A549 (cell line): ENCODE measurements at regions not wholly inside any gene's neighbourhood (a gene's known extent, or its start where the extent isn't known, plus 50 kb on each side); places are given as distances from the start of the nearest gene placed in this dataset.

Experiments
- ATAC-seq, 2 experiments: fragments of 200-7000 bp in 1 of 2; fragments of >200 bp in 1 of 2; cut with Nextera tagmentation in 1 of 2; cut with Tn5 transposase in 1 of 2; 3 replicates each; pipeline versions ENCODE4 v1.8.0 to v1.9.1; 2018 to 2020; ENCODE audit warnings: mild to moderate bottlenecking in 1 of 2, moderate library complexity in 1 of 2
- CTCF ChIA-PET: fragments of 300-600 bp; sonication (Branson Sonifier 250); formaldehyde crosslinking; extraction: SDS; loops from one replicate; lab custom pipeline; 2021; ENCODE audit warnings: antibody characterized with exemption, inconsistent platforms; lab: Yijun Ruan, JAX
- POLR2A ChIA-PET: fragments of 350-600 bp; formaldehyde crosslinking; extraction: SDS; loops from one replicate; lab custom pipeline; 2021; ENCODE audit warnings: antibody characterized with exemption, inconsistent platforms; lab: Yijun Ruan, JAX
- DNase-seq, 2 experiments: peaks; one replicate each; pipeline versions ENCODE4 v3.0.0 to v3.0.0-alpha.2; 2011 to 2016; ENCODE audit warnings: low read depth in 1 of 2, low spot score in 1 of 2
- FAIRE-seq: peaks from 2 replicates; lab custom pipeline; 2011; peaks lifted over from hg19 to GRCh38; lab: Jason Lieb, UNC
- H3K27ac ChIP-seq, 2 experiments: fragments of >200 bp; sonication (Bioruptor Twin); formaldehyde crosslinking; 3 replicates each; pipeline ENCODE4 v1.5.1; 2016 to 2017
- H3K4me1 ChIP-seq: fragments of >200 bp; sonication (Bioruptor Twin); formaldehyde crosslinking; 3 replicates; pipeline ENCODE4 v1.6.1; 2016
- H3K4me2 ChIP-seq: fragments of >200 bp; sonication (Bioruptor Twin); formaldehyde crosslinking; 3 replicates; pipeline ENCODE4 v1.6.1; 2016
- H3K4me3 ChIP-seq: fragments of >200 bp; sonication (Bioruptor Twin); formaldehyde crosslinking; 3 replicates; pipeline ENCODE4 v1.5.1; 2016
- H3K9me3 ChIP-seq: fragments of >200 bp; sonication (Bioruptor Twin); formaldehyde crosslinking; 3 replicates; pipeline ENCODE4 v1.6.1; 2016
- CBX2 ChIP-seq: fragments of 200-600 bp; sonication (generic); IDR thresholded peaks from 2 replicates; pipeline ENCODE4 v1.6.1; 2016; ENCODE audit warnings: low read depth, mild to moderate bottlenecking, borderline replicate concordance
- CEBPB ChIP-seq, 2 experiments: fragments of >200 bp in 1 of 2; sonication (Bioruptor Twin) in 1 of 2; formaldehyde crosslinking in 1 of 2; IDR thresholded peaks; 2 replicates each; pipeline ENCODE4 v1.6.1; 2012 to 2016
- CHD2 ChIP-seq: fragments of 150-350 bp; IDR thresholded peaks from 2 replicates; pipeline ENCODE4 v1.6.1; 2014; ENCODE audit warnings: low read length; ENCODE audit not compliant: partially characterized antibody
- EHF ChIP-seq: fragments of 250-450 bp; sonication (Bioruptor Pico); IDR thresholded peaks from 2 replicates; pipeline ENCODE4 v1.5.0; 2020; ENCODE audit warnings: mild to moderate bottlenecking
- FOSL2 ChIP-seq, 2 experiments: fragments of 450-650 bp in 1 of 2; fragments of >200 bp in 1 of 2; sonication (Bioruptor Twin) in 1 of 2; formaldehyde crosslinking; IDR thresholded peaks; 2 replicates each; pipeline versions ENCODE4 v1.5.0 to v1.6.1; 2016 to 2020; ENCODE audit warnings: mild to moderate bottlenecking in 1 of 2, moderate library complexity in 1 of 2
- GATA3 ChIP-seq: IDR thresholded peaks from 2 replicates; pipeline ENCODE4 v1.6.1; 2012; ENCODE audit warnings: borderline replicate concordance
- HEYL ChIP-seq: fragments of 250-450 bp; sonication (Bioruptor Pico); IDR thresholded peaks from 2 replicates; pipeline ENCODE4 v1.8.0; 2021; ENCODE audit warnings: mild to moderate bottlenecking, moderate library complexity
- HOXA7 ChIP-seq: fragments of 250-450 bp; sonication (Bioruptor Pico); IDR thresholded peaks from 2 replicates; pipeline ENCODE4 v1.5.0; 2020; ENCODE audit warnings: mild to moderate bottlenecking, moderate library complexity
- HOXB13 ChIP-seq: fragments of 250-450 bp; sonication (Bioruptor Pico); IDR thresholded peaks from 2 replicates; pipeline ENCODE4 v1.5.0; 2020; ENCODE audit warnings: low read depth, mild to moderate bottlenecking, moderate library complexity
- HOXB5 ChIP-seq: fragments of 250-450 bp; sonication (Bioruptor Pico); IDR thresholded peaks from 2 replicates; pipeline ENCODE4 v1.5.0; 2020; ENCODE audit warnings: mild to moderate bottlenecking, moderate library complexity
- JUN ChIP-seq, 2 experiments: fragments of >200 bp; sonication (Bioruptor Twin); formaldehyde crosslinking; IDR thresholded peaks; 2 replicates in 1 of 2; 3 replicates in 1 of 2; pipeline ENCODE4 v1.6.1; 2016 to 2017
- JUNB ChIP-seq: fragments of >200 bp; sonication (Bioruptor Twin); formaldehyde crosslinking; IDR thresholded peaks from 2 replicates; pipeline ENCODE4 v1.6.1; 2016
- NPAS2 ChIP-seq: fragments of 250-450 bp; sonication (Bioruptor Pico); IDR thresholded peaks from 2 replicates; pipeline ENCODE4 v1.8.0; 2022; ENCODE audit warnings: mild to moderate bottlenecking, moderate library complexity, borderline replicate concordance
- RAD21 ChIP-seq, 2 experiments: fragments of >200 bp in 1 of 2; sonication (Bioruptor Twin) in 1 of 2; formaldehyde crosslinking in 1 of 2; IDR thresholded peaks in 1 of 2; conservative IDR thresholded peaks in 1 of 2; 2 replicates in 1 of 2; 3 replicates in 1 of 2; pipeline ENCODE4 v1.6.1; 2012 to 2018; ENCODE audit warnings: inconsistent platforms in 1 of 2
- RARB ChIP-seq: fragments of 250-450 bp; sonication (Bioruptor Pico); IDR thresholded peaks from 2 replicates; pipeline ENCODE4 v1.8.0; 2021; ENCODE audit warnings: mild to moderate bottlenecking, moderate library complexity
- RFX5 ChIP-seq: fragments of 450-650 bp; IDR thresholded peaks from 2 replicates; pipeline ENCODE4 v1.7.1; 2014; ENCODE audit warnings: antibody characterized with exemption, mild to moderate bottlenecking, moderate library complexity
- RNF2 ChIP-seq: fragments of 200-600 bp; sonication (generic); IDR thresholded peaks from 2 replicates; pipeline ENCODE4 v1.6.1; 2016; ENCODE audit warnings: low read depth, mild to moderate bottlenecking, antibody characterized with exemption, moderate library complexity, borderline replicate concordance
- SMC3 ChIP-seq: fragments of >200 bp; sonication (Bioruptor Twin); formaldehyde crosslinking; IDR thresholded peaks from 3 replicates; pipeline ENCODE4 v1.6.1; 2018; ENCODE audit warnings: inconsistent platforms
- TP53 ChIP-seq: fragments of 250-450 bp; sonication (Bioruptor Pico); IDR thresholded peaks from 2 replicates; pipeline ENCODE4 v1.5.0; 2021; ENCODE audit warnings: mild to moderate bottlenecking, moderate library complexity
- ZSCAN20 ChIP-seq: fragments of 250-450 bp; sonication (Bioruptor Pico); IDR thresholded peaks from 2 replicates; pipeline ENCODE4 v1.8.0; 2022; ENCODE audit warnings: mild to moderate bottlenecking, moderate library complexity
- WGBS: methylation state at CpG from one replicate; pipeline ENCODE4 v1.1.6; 2017; ENCODE audit errors: missing lambda C conversion rate; 5-methylcytosine and 5-hydroxymethylcytosine counted together
- TF ChIP-seq, protein P1 (sequence below): fragments of >200 bp; sonication (Bioruptor Twin); formaldehyde crosslinking; IDR thresholded peaks from 3 replicates; pipeline ENCODE4 v1.6.1; 2016
- TF ChIP-seq, protein P2 (sequence below): IDR thresholded peaks from 2 replicates; pipeline ENCODE4 v1.6.1; 2012; ENCODE audit warnings: low read depth, borderline replicate concordance
- TF ChIP-seq, protein P3 (sequence below): fragments of 150-350 bp; IDR thresholded peaks from 2 replicates; pipeline ENCODE4 v1.6.1; 2014; ENCODE audit warnings: low read depth, mild to moderate bottlenecking, low read length
- TF ChIP-seq, protein P4 (sequence below): IDR thresholded peaks from 2 replicates; pipeline ENCODE4 v1.6.1; 2012
- TF ChIP-seq, protein P5 (sequence below): fragments of 450-650 bp; IDR thresholded peaks from 2 replicates; pipeline ENCODE4 v1.6.1; 2014; ENCODE audit warnings: antibody characterized with exemption
- TF ChIP-seq, protein P6 (sequence below): fragments of 250-450 bp; sonication (Bioruptor Pico); IDR thresholded peaks from 2 replicates; pipeline ENCODE4 v1.5.0; 2021; ENCODE audit warnings: mild to moderate bottlenecking, moderate library complexity, borderline replicate concordance
- TF ChIP-seq, protein P7 (sequence below): fragments of >200 bp; sonication (Bioruptor Twin); formaldehyde crosslinking; IDR thresholded peaks from 2 replicates; pipeline ENCODE4 v1.6.1; 2016

DNA sequence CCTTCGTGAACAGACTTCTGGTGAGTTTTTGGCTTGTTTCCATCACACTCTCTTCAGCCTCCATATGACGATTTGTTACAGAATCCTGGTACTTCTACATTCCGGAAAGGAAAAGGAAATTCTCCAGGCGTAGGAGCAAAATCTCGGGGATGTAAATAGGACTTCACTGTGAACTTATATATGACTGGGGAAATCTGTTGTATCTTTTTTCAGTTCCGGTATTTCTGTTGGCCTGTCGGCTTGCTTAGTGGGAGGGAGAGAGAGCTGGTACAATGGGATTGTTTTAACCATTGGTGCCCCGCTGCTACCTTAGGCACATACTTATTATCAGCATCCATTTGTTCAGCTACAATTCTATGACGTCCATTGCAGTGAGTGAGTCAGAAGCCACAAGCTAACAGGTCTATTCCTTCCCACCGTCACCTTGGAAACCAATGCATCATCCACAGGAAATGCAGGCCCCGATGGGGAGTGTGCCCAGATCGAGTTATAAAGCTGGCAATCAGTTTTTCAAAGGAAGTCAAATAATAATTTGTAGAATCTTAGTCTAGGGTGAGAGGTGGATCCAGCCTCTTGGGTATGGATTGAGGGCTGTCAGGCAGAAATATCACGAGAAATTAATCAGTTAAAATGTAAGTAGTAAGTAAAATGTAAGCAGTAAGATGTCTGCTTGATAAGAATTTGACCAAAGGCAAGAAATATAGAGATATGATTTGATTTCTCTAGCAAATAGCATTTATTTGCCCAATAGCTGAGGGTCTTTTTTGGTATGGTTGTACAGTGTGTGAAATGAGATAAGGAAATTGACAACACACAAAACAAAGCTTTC, 92.0 kb upstream of the MKLN1 start (continued):
- TF ChIP-seq JUN (IDR thresholded peaks at IDR 0.05) (peak; percentile 74 to 86; a peak in 4 of 5 replicates), RAD21 (conservative IDR thresholded peaks at IDR 0.05 in 1 of 2, IDR thresholded peaks at IDR 0.05 in 1 of 2) (peak; percentile 24 to 42), RNF2 (no peak), GATA3 (peak; percentile 77; the same call in 1 of the 2 replicates), HOXB5 (0 out of 2 replicates have a peak, but pooled peaks have one; percentile 34), EHF (CRISPR knock-in tag) (0 out of 2 replicates have a peak, but pooled peaks have one; percentile 46), RFX5 (peak; percentile 36; the same call in 1 of the 2 replicates), HEYL (CRISPR knock-in tag) (0 out of 2 replicates have a peak, but pooled peaks have one; percentile 37), CEBPB (IDR thresholded peaks at IDR 0.05) (no peak), CBX2 (no peak), JUNB (peak; percentile 78), FOSL2 (IDR thresholded peaks at IDR 0.05) (peak; percentile 60), FOSL2 (CRISPR knock-in tag; IDR thresholded peaks at IDR 0.05) (peak; percentile 94), CHD2 (no peak)
- TF ChIP-seq, protein P1, sequence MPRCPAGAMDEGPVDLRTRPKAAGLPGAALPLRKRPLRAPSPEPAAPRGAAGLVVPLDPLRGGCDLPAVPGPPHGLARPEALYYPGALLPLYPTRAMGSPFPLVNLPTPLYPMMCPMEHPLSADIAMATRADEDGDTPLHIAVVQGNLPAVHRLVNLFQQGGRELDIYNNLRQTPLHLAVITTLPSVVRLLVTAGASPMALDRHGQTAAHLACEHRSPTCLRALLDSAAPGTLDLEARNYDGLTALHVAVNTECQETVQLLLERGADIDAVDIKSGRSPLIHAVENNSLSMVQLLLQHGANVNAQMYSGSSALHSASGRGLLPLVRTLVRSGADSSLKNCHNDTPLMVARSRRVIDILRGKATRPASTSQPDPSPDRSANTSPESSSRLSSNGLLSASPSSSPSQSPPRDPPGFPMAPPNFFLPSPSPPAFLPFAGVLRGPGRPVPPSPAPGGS, result peak; percentile 25; the same call in 1 of the 3 replicates
- TF ChIP-seq, protein P2, sequence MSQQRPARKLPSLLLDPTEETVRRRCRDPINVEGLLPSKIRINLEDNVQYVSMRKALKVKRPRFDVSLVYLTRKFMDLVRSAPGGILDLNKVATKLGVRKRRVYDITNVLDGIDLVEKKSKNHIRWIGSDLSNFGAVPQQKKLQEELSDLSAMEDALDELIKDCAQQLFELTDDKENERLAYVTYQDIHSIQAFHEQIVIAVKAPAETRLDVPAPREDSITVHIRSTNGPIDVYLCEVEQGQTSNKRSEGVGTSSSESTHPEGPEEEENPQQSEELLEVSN, result peak; percentile 37; the same call in 1 of the 2 replicates
- TF ChIP-seq, protein P3, sequence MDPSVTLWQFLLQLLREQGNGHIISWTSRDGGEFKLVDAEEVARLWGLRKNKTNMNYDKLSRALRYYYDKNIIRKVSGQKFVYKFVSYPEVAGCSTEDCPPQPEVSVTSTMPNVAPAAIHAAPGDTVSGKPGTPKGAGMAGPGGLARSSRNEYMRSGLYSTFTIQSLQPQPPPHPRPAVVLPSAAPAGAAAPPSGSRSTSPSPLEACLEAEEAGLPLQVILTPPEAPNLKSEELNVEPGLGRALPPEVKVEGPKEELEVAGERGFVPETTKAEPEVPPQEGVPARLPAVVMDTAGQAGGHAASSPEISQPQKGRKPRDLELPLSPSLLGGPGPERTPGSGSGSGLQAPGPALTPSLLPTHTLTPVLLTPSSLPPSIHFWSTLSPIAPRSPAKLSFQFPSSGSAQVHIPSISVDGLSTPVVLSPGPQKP, result no peak
- TF ChIP-seq, protein P4, sequence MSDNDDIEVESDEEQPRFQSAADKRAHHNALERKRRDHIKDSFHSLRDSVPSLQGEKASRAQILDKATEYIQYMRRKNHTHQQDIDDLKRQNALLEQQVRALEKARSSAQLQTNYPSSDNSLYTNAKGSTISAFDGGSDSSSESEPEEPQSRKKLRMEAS, result peak; percentile 76
- TF ChIP-seq, all 56 proteins: peak for 18

DNA sequence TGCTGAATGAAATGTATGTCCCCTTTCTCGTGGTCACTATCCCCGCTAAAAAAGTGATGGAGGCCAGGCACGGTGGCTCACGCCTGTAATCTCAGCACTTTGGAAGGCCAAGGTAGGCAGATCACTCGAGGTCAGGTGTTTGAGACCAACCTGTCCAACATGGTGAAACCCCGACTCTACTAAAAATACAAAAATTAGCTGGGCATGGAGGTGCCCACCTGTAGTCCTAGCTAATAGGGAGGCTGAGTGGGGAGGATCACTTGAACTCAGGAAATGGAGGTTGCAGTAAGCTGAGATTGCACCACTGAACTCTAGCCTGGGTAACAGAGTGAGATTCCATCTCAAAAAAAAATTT, 91.4 kb upstream of the MKLN1 start:
- TF ChIP-seq, protein P5, sequence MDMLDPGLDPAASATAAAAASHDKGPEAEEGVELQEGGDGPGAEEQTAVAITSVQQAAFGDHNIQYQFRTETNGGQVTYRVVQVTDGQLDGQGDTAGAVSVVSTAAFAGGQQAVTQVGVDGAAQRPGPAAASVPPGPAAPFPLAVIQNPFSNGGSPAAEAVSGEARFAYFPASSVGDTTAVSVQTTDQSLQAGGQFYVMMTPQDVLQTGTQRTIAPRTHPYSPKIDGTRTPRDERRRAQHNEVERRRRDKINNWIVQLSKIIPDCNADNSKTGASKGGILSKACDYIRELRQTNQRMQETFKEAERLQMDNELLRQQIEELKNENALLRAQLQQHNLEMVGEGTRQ, result no peak
- TF ChIP-seq NPAS2 (CRISPR knock-in tag) (no peak), HOXA7 (peak; percentile 16; the same call in 1 of the 2 replicates), HOXB13 (CRISPR knock-in tag) (peak; percentile 57; the same call in 1 of the 2 replicates), TP53 (CRISPR knock-in tag) (0 out of 2 replicates have a peak, but pooled peaks have one; percentile 61), ZSCAN20 (CRISPR knock-in tag) (0 out of 2 replicates have a peak, but pooled peaks have one; percentile 57), RARB (CRISPR knock-in tag) (no peak), SMC3 (no peak; the same call in 2 of the 3 replicates)
- TF ChIP-seq, protein P6, sequence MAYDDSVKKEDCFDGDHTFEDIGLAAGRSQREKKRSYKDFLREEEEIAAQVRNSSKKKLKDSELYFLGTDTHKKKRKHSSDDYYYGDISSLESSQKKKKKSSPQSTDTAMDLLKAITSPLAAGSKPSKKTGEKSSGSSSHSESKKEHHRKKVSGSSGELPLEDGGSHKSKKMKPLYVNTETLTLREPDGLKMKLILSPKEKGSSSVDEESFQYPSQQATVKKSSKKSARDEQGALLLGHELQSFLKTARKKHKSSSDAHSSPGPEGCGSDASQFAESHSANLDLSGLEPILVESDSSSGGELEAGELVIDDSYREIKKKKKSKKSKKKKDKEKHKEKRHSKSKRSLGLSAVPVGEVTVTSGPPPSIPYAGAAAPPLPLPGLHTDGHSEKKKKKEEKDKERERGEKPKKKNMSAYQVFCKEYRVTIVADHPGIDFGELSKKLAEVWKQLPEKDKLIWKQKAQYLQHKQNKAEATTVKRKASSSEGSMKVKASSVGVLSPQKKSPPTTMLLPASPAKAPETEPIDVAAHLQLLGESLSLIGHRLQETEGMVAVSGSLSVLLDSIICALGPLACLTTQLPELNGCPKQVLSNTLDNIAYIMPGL (CRISPR knock-in tag), result peak; percentile 35; the same call in 1 of the 2 replicates
- TF ChIP-seq, protein P7, sequence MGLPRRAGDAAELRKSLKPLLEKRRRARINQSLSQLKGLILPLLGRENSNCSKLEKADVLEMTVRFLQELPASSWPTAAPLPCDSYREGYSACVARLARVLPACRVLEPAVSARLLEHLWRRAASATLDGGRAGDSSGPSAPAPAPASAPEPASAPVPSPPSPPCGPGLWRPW, result no peak
- ChIA-PET CTCF (interaction anchor here (0.8 to 2.4 kb wide), 3 partner anchors 10 to 196 kb away, joined by 3 to 7 read pairs (median 5); no protein-coding TSS in a partner anchor), POLR2A (interaction anchor here (0.9 to 3.5 kb wide), 8 partner anchors 9 to 127 kb away, joined by 3 to 19 read pairs (median 6); partner anchors contain the start of gene MKLN1)
- FAIRE-seq (no peak), ATAC-seq (no peak), DNase-seq (no peak)
- Histone ChIP-seq H3K4me1 (peaks cover 66% of the 10 kb centered on the region), H3K4me2 (peak overlapping the region; percentile 82), H3K27ac (peak overlapping the region; percentile 91 to 96), H3K4me3 (no peak overlapping the region), H3K9me3 (peaks cover 15% of the 10 kb centered on the region)
- WGBS, result 78% methylated on average over 6 of the region's 6 CpGs
